Peyer's patch (tissue), 4 donors: ENCODE measurements at regions not wholly inside any gene's neighbourhood (a gene's known extent, or its start where the extent isn't known, plus 50 kb on each side); places are given as distances from the start of the nearest gene placed in this dataset.

Experiments
- POLR2A ChIP-seq, 2 donors: fragments of 450-650 bp; IDR thresholded peaks; one replicate each; pipeline ENCODE4 v1.5.1; 2017; ENCODE audit warnings: antibody characterized with exemption in 2 of 2, mild to moderate bottlenecking in 2 of 2, moderate library complexity in 2 of 2
- TF ChIP-seq, protein P1 (sequence below), 6 experiments: fragments of 450-650 bp in 4 of 6; fragments of 200-600 bp in 2 of 6; sonication (generic) in 1 of 6; IDR thresholded peaks; one replicate each; pipeline ENCODE4 v1.5.1; 2017 to 2019; ENCODE audit warnings: antibody characterized with exemption in 6 of 6, mild to moderate bottlenecking in 3 of 6, moderate library complexity in 1 of 6

DNA sequence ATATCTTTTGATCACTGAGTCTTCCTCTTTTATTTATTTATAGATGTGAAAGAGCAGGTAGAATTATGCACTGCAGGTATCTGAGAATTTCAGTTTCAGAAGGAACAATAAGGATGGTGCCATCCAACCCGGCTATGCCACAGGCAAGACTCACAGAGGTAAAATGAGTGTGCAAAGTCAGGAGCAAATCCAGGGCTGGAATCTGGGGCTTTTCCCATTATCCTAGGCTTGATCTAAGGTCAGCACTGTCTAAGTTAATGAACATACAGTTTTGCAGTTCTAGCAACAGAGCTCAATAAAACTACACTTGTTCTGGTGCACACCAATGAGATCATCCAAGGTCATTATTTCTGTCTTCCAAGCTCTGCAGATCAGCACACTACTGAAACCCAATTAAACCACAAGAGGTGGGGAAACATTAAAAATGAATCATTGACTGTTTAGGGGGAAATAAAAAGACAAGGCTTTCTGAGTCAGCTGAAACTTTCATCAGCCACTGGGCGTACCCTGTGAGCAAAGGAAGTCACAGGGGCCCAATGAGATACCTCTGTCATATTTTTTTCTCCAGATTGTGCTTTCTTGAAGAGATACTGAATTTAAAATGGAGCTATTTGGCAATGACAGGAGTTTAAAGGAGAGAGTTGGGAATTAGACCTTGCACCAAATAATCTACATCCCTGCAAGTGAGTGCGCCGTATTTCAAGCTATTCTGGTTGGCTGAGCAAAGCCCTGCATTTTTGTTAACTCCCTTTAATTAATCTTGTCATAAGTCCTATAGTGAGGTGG lies 662.2 kb upstream of the ZNF608 start:
- TF ChIP-seq, protein P1, sequence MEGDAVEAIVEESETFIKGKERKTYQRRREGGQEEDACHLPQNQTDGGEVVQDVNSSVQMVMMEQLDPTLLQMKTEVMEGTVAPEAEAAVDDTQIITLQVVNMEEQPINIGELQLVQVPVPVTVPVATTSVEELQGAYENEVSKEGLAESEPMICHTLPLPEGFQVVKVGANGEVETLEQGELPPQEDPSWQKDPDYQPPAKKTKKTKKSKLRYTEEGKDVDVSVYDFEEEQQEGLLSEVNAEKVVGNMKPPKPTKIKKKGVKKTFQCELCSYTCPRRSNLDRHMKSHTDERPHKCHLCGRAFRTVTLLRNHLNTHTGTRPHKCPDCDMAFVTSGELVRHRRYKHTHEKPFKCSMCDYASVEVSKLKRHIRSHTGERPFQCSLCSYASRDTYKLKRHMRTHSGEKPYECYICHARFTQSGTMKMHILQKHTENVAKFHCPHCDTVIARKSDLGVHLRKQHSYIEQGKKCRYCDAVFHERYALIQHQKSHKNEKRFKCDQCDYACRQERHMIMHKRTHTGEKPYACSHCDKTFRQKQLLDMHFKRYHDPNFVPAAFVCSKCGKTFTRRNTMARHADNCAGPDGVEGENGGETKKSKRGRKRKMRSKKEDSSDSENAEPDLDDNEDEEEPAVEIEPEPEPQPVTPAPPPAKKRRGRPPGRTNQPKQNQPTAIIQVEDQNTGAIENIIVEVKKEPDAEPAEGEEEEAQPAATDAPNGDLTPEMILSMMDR (IDR thresholded peaks at IDR 0.05) = no peak
- TF ChIP-seq POLR2A (IDR thresholded peaks at IDR 0.05) = no peak
